Glutamatergic neuron (in vitro differentiated cells): ENCODE measurements at regions not wholly inside any gene's neighbourhood (a gene's known extent, or its start where the extent isn't known, plus 50 kb on each side); places are given as distances from the start of the nearest gene placed in this dataset.

ENCODE experiments used
- DNase-seq: peaks from one replicate; pipeline ENCODE4 v3.0.0; 2022
- H3K27ac Mint-ChIP-seq: one replicate; pipeline ENCODE4 v1.8.0; 2020; ENCODE audit warnings: mild to moderate bottlenecking, mixed read lengths, inconsistent platforms; ENCODE audit not compliant: unreplicated experiment
- H3K27me3 Mint-ChIP-seq: one replicate; pipeline ENCODE4 v1.8.0; 2020; ENCODE audit warnings: mild to moderate bottlenecking, moderate library complexity, mixed read lengths, inconsistent platforms; ENCODE audit not compliant: unreplicated experiment
- H3K36me3 Mint-ChIP-seq: one replicate; pipeline ENCODE4 v1.8.0; 2020; ENCODE audit warnings: mild to moderate bottlenecking, mixed read lengths, inconsistent platforms; ENCODE audit not compliant: unreplicated experiment
- H3K4me1 Mint-ChIP-seq: one replicate; pipeline ENCODE4 v1.8.0; 2020; ENCODE audit warnings: mild to moderate bottlenecking, low read depth, mixed read lengths, inconsistent platforms; ENCODE audit not compliant: unreplicated experiment
- H3K4me3 Mint-ChIP-seq: one replicate; pipeline ENCODE4 v1.8.0; 2020; ENCODE audit warnings: mild to moderate bottlenecking, mixed read lengths, inconsistent platforms; ENCODE audit not compliant: unreplicated experiment
- H3K9me3 Mint-ChIP-seq: one replicate; pipeline ENCODE4 v1.8.0; 2020; ENCODE audit warnings: mild to moderate bottlenecking, moderate library complexity, mixed read lengths, inconsistent platforms; ENCODE audit not compliant: unreplicated experiment
- CTCF ChIP-seq: fragments of 200-600 bp; sonication (generic); IDR thresholded peaks from one replicate; pipeline ENCODE4 v1.5.0; 2021; ENCODE audit not compliant: partially characterized antibody, unreplicated experiment

- no peaks in the 10 kb centered on the region for H3K4me1 Mint-ChIP-seq
Observed at GRCh38 chr6:54037277-54037779, 73.9 kb upstream of the MLIP start.

GRCh38 chr6:54040545-54040944, 70.7 kb upstream of the MLIP start:
- no peak for TF ChIP-seq CTCF
- H3K4me1 Mint-ChIP-seq = no peaks in the 10 kb centered on the region
- no peaks in the 10 kb centered on the region for H3K27me3 Mint-ChIP-seq
- H3K36me3 Mint-ChIP-seq = no peaks in the 10 kb centered on the region
- no peak for DNase-seq
- H3K4me3 Mint-ChIP-seq = no peak overlapping the region
- H3K9me3 Mint-ChIP-seq = no peaks in the 10 kb centered on the region
- no peak overlapping the region for H3K27ac Mint-ChIP-seq

More at GRCh38 chr6:54037277-54037779, 73.9 kb upstream of the MLIP start:
- Mint-ChIP-seq H3K9me3 (no peaks in the 10 kb centered on the region), H3K27me3 (no peaks in the 10 kb centered on the region), H3K27ac (no peak overlapping the region), H3K36me3 (no peaks in the 10 kb centered on the region), H3K4me3 (no peak overlapping the region)
- no peak for TF ChIP-seq CTCF
- no peak for DNase-seq

GRCh38 chr6:54041239-54041638, 70.0 kb upstream of the MLIP start:
- H3K9me3 Mint-ChIP-seq = no peaks in the 10 kb centered on the region
- no peak for DNase-seq
- no peak overlapping the region for H3K4me3 Mint-ChIP-seq
- no peaks in the 10 kb centered on the region for H3K27me3 Mint-ChIP-seq
- no peaks in the 10 kb centered on the region for H3K4me1 Mint-ChIP-seq
- no peaks in the 10 kb centered on the region for H3K36me3 Mint-ChIP-seq
- no peak overlapping the region for H3K27ac Mint-ChIP-seq
- no peak for TF ChIP-seq CTCF

- TF ChIP-seq CTCF = no peak
- Mint-ChIP-seq H3K27ac (no peak overlapping the region), H3K27me3 (no peaks in the 10 kb centered on the region), H3K9me3 (no peaks in the 10 kb centered on the region), H3K4me3 (no peak overlapping the region), H3K36me3 (no peaks in the 10 kb centered on the region), H3K4me1 (no peaks in the 10 kb centered on the region)
- no peak for DNase-seq
Observed at GRCh38 chr6:54043360-54043759, 67.9 kb upstream of the MLIP start.

- H3K36me3 Mint-ChIP-seq = no peaks in the 10 kb centered on the region
- no peaks in the 10 kb centered on the region for H3K27me3 Mint-ChIP-seq
- H3K4me1 Mint-ChIP-seq = no peaks in the 10 kb centered on the region
- TF ChIP-seq CTCF = no peak
- no peak overlapping the region for H3K4me3 Mint-ChIP-seq
- no peak overlapping the region for H3K27ac Mint-ChIP-seq
- no peak for DNase-seq
- H3K9me3 Mint-ChIP-seq = no peaks in the 10 kb centered on the region
Observed at GRCh38 chr6:54044059-54044458, 67.2 kb upstream of the MLIP start.
